ENCODE measurements at regions not wholly inside any gene's neighbourhood (a gene's known extent, or its start where the extent isn't known, plus 50 kb on each side); places are given as distances from the start of the nearest gene placed in this dataset.

DNA sequence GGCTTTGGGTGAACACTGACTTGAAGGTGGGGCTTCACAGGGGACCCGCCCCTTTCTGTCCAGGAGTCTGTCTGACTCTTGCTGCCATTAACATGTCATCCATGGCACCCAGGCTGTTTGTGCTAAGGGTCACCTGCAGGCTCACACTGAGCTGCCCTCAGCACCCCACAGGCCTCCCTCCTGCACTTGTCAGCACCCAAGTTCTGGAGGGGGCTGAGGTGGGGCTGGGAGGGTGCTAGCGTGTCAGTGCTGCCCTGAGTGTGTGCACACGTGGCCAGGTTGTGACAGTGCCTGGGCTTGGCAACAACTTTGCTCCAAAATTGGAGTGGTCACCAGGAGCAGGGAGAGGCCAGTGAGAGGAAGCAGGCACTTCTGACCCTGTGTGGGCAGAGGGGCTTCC lies 963.2 kb downstream of the TRHDE start:
- Histone ChIP-seq H3K23me2 (ENCODE audit: insufficient read length, low read depth, low read length, poor library complexity, severe bottlenecking) (no peaks in the 10 kb centered on the region), H3T11ph (ENCODE audit: low read length) (no peak overlapping the region), H2BK20ac (ENCODE audit: low read depth, low read length, poor library complexity, severe bottlenecking) (no peak overlapping the region), H2BK5ac (ENCODE audit: insufficient read length, low read length) (no peak overlapping the region), H3K14ac (ENCODE audit: insufficient read depth, low read length) (no peak overlapping the region), H3K9ac (ENCODE audit: extremely low read depth, insufficient read length, low read length) (no peak overlapping the region), H3K79me1 (ENCODE audit: insufficient read depth, low read depth, low read length, poor library complexity, severe bottlenecking) (no peaks in the 10 kb centered on the region), H2AFZ (ENCODE audit: low read length) (no peak overlapping the region), H3K27ac (ENCODE audit: insufficient read length, low read depth, low read length) (no peak overlapping the region), H3K4me2 (ENCODE audit: insufficient read depth, insufficient read length, low read length) (no peak overlapping the region), H3K18ac (ENCODE audit: insufficient read length, low read depth, low read length) (no peak overlapping the region), H4K5ac (ENCODE audit: insufficient read length, low read depth, low read length) (no peak overlapping the region), H2AK5ac (ENCODE audit: insufficient read length, low read length) (no peak overlapping the region), H3K4ac (ENCODE audit: low read depth, low read length) (no peak overlapping the region), H2BK12ac (ENCODE audit: insufficient read length, low read depth, low read length) (no peak overlapping the region), H3K79me2 (ENCODE audit: insufficient read depth, low read length) (no peaks in the 10 kb centered on the region), H3K4me1 (ENCODE audit: insufficient read depth, low read length) (no peaks in the 10 kb centered on the region), H4K20me1 (ENCODE audit: control insufficient read depth, insufficient read depth, insufficient read length) (no peaks in the 10 kb centered on the region), H2BK15ac (ENCODE audit: low read depth, low read length) (no peak overlapping the region), H3K23ac (ENCODE audit: insufficient read length, low read depth, low read length) (no peak overlapping the region), H4K8ac (replicated peaks; ENCODE audit: insufficient read length, low read depth, low read length) (no peak overlapping the region), H2BK120ac (ENCODE audit: low read depth, low read length, poor library complexity, severe bottlenecking) (no peak overlapping the region), H3K9me3 (ENCODE audit: control insufficient read depth, low read depth, low read length) (no peaks in the 10 kb centered on the region), H3K56ac (ENCODE audit: insufficient read length, low read depth, low read length) (no peak overlapping the region), H3K27me3 (ENCODE audit: insufficient read depth, low read length) (no peaks in the 10 kb centered on the region), H4K91ac (ENCODE audit: insufficient read length, low read depth, low read length) (no peak overlapping the region)
- no CpG with 5 or more reads among the region's 3 CpGs for WGBS (ENCODE audit: extremely low coverage, insufficient read length, low lambda C conversion rate)
- no peaks in the 10 kb centered on the region for H3K4me1 Mint-ChIP-seq
- H3K9me3 Mint-ChIP-seq, result peaks cover 7 to 14% of the 10 kb centered on the region in 2 experiments; a peak in 4 of 5 replicates
- DNase-seq, result no peak
- no peaks in the 10 kb centered on the region for H3K27me3 Mint-ChIP-seq (ENCODE audit: low read depth)
- TF ChIP-seq, protein P1, sequence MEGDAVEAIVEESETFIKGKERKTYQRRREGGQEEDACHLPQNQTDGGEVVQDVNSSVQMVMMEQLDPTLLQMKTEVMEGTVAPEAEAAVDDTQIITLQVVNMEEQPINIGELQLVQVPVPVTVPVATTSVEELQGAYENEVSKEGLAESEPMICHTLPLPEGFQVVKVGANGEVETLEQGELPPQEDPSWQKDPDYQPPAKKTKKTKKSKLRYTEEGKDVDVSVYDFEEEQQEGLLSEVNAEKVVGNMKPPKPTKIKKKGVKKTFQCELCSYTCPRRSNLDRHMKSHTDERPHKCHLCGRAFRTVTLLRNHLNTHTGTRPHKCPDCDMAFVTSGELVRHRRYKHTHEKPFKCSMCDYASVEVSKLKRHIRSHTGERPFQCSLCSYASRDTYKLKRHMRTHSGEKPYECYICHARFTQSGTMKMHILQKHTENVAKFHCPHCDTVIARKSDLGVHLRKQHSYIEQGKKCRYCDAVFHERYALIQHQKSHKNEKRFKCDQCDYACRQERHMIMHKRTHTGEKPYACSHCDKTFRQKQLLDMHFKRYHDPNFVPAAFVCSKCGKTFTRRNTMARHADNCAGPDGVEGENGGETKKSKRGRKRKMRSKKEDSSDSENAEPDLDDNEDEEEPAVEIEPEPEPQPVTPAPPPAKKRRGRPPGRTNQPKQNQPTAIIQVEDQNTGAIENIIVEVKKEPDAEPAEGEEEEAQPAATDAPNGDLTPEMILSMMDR (conservative IDR thresholded peaks at IDR 0.05), result no peak
- H3K27ac Mint-ChIP-seq, result no peak overlapping the region
- H3K4me3 Mint-ChIP-seq, result no peak overlapping the region
- peaks cover 2 to 8% (median 4%) of the 10 kb centered on the region in 3 experiments; a peak in 4 of 7 replicates for H3K36me3 Mint-ChIP-seq (ENCODE audit: insufficient read depth in 1 of 3, low read depth in 3 of 3)

Measured in H9 (cell line).